ENCODE measurements at regions not wholly inside any gene's neighbourhood (a gene's known extent, or its start where the extent isn't known, plus 50 kb on each side); places are given as distances from the start of the nearest gene placed in this dataset.

DNA sequence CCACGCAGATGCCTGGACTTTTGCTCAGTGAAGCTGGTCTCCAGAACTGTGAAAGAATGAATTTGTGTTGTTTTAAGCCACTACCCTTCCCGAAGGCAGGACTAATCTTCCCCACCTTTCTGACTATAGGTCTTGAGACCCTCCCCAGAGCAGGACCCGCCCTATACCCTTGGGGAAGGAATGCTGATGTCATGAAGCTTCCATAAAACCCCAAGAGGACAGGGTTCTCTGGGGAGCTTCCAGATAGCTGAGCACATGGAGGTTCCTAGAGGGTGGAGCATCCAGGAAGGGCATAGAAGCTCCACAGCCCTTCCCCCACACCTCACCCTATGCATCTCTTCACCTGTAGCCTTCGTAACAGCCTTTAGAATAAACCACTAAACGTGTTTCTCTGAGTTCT lies 287.8 kb downstream of the SOX9 start:
- DNase-seq (ENCODE audit: low spot score), result no peak

DNA sequence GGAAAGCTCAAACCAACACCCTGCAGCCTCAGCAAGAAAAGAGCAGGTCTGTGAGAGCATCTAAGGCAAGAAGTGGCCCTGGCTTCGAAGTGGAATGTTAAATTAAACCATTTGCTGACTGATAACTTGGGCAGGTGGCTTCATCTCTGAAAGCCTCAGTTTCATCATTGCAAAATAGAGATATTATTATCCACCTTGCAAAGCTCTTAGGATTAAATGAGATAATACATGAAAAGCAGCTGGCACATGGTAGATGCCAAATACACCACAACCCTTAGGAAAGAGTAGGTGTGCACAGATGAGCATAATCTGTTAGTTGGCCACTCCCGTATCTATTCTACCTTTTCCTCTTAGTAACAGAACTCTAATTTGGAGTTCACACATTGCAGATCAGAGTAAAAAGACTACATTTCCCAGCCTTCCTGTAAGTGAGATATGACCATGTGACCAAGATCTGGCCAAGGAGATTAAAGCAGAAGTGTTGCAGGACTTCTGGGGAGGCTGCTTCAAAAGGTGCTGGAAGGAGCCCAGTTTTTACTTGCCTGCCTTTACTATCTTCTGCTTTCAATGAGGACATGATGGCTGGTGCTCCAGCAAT lies 288.7 kb downstream of the SOX9 start:
- DNase-seq (ENCODE audit: low spot score), result no peak

DNA sequence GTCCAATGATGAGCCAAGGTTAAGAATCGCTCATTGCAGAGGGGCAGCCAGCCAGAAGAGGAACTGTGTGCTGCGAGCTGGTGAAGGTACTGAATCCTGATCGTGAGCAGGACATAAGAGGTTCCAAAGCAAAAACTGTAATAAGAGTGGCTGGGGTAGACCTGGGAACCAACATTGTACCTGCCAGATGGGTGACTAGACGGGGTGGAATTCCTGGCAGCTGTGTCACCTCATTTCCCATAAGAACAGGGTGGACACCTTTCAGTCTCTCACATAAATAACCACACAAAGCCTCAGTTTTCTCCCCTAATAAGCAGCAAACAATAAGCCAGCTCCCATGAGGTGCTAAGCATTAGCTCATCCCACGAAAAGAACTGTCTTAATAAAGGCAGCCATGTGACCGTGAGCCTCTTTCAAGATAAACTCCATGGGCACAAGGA lies 290.3 kb downstream of the SOX9 start:
- DNase-seq (ENCODE audit: low spot score), result no peak

DNA sequence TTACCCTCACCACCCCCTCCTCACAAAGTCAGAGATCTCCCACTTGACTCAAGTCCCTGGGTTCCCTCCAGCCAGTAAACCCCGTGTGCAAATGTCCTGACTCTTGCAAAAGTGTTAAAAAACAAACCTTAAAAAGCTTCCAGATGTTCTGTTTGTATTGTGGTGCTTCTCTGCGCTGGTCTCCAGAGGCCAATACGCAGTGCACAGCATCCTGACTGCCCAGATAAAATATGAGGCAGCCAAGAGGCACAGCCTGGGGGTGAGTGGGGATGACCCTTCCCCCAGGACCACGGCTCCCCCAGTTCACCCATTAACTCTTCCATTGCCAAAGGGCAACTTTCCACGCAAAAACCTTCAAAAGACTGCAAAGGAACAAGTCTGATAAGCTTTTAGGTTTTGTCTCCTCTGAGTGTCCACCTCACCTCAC lies 291.8 kb downstream of the SOX9 start:
- no peak for DNase-seq (ENCODE audit: low spot score)

DNA sequence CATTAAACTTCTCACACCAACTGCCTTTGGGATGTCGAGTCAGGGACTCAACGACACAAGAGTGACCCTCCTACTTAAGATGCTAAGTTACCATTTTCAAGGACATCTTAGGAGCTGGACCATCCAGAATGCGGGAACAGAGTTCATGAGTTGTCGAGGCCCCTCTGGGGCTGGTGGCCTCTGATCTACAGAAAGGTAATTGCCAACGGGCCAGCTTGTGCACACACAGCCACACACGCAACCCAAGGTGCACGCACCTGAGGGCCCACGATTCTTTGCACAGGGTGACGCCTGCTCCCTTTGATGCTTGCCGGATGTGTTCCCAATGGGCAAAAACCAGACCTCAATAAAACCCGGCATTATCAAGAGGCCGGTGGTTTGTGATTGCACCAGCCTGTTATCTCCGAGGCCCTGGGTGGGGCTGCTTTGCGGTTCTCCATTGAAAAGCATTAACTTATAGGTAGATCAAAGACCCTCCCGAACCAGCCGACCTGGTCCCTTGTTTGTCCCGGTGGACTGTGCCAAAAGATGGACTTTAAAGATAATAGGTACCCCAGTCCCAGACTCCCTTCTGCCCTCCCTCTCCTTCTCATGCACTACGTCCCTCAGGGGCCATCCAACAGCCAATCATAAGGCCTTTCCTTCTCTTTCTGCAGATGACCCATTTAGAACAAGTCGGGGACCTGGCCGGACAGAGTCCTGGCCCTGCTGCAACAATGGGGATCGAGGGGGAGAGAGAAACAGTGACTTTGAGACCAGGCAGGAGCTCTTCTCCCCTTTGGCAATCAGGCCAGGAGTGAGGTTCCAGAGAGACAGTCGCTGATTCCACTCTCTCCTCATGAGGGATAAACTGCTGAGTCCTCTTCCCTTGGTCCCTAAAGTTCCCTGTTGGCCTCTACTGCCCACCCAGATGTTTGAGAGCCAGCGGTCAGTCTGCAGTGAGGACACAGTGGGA lies 292.5 kb downstream of the SOX9 start:
- DNase-seq (ENCODE audit: low spot score), result no peak

DNA sequence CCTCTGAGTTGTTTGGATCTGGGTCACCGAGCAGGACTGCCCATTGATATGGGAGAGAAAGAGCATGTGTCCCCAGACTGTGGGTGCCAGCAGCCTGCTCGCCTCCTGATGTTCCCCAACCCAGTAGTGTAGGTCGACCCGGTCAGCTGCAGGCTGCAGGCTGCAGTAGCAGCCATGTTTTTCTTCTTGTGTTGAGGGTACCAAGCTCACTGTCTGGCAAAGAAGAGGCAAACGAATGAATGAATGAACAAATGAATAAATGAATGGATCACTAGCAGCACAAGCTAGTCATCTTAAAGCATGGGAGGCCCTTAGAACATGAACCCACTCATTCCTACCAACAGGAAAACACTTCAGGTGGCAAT lies 293.2 kb downstream of the SOX9 start:
- DNase-seq (ENCODE audit: low spot score), result no peak

DNA sequence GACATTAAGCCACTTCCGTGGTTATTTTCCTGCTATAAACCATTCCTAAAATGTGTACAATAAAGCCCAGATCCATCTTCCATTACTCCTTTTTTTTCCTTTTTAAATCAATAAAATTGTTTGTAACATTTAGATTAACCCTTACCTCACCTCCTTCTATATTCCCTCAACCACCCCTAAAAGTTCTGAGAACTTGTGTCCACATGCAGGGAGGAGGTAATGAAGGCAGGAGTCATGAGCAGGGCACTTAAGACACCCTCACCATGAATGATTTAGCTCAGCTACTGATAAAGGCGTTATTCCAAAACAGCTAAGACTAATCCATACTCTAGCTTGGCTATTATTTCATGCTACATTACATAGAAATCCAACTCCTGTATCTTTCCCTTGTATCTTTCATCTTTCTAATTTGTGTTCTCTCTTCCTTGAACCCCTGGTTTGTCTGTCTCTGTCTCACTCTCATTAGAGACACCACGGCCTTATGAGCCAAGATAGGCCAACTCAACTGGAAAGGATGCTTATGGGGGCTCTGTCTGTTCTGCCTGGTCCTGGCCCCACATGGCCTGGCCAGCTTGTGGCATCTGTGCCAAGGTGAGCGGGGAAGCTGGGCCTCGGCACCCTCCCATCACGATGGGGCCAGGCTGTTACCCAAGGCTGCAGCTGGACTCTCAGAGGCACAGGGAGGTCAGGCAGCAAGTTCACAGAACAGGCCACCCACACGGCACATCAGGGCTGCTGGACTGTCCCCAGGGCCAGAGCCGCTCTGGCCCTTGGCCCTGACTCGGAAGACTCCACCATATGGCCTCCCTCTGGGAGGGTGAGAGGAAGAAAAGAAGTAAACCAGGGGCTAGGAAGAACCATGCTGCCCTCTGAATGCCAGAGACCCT lies 294.4 kb downstream of the SOX9 start:
- no peak for DNase-seq (ENCODE audit: low spot score)

DNA sequence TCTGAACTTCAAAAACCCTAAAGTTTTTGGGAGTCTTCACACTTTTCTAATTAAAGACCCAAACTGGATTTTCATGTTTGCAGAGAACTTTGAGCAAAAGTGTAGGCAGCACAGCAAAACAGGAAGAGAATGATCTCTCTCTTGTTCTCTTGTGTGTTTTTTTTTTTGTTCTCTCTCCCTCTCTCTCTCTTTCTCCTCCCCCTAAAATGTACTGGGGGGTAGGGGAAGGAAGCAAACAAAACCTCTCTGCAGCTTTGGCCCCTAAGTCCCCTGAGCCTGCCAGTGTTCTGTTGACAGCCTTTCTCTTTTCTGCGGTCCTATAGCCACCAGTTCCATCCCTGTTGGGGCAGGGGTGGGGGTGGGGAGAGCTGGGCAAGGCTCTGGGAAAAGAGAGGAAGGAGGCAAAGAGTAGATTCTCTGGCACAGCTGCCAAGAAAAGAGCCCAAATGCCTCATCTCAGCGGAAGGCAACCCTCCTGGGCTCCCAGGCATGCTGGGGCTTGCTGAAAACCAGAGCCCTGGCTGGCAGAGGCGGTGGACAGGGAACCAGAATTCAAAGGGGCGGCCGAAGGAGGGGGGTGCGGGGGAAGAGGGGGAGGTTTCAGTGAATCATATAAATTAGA lies 295.3 kb downstream of the SOX9 start:
- DNase-seq (ENCODE audit: low spot score), result peak; percentile 80

DNA sequence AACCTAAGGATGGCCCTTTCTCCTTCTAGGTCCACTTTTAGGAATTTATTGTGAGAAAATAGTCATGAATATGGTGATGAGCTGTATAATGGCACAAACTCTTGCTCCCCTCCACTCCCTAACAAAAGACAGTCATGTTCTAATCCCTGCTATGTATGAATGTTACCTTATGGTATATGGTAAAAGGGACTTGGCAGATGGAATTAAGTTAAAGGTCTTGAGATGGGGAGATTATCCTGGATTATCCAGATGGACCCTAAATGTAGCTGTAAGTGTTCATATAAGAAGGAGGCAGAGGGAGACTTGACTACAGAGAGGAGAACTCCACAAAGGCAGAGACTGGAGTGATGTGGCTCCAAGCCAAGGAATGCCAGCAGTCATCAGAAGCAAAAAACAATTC lies 296.1 kb downstream of the SOX9 start:
- no peak for DNase-seq (ENCODE audit: low spot score)

DNA sequence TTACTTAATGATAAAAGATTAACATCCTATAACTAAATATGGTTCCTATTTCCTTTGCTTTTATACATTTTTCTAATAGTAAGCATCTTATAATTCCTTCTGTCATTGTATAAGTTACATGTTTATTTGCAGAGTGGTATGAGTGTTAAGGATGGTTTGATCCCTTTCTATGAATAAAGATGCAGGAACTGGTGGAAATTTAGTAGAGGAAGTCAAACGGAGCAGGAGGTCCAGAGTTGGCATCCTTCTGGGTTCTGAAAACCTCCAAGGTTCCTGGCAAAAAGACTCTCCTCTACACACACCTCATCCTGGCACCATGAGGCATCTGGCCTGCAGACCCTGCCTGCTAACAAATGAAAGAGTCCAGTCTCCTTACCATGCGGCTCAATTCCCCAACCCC lies 296.8 kb downstream of the SOX9 start:
- DNase-seq (ENCODE audit: low spot score), result no peak

DNA sequence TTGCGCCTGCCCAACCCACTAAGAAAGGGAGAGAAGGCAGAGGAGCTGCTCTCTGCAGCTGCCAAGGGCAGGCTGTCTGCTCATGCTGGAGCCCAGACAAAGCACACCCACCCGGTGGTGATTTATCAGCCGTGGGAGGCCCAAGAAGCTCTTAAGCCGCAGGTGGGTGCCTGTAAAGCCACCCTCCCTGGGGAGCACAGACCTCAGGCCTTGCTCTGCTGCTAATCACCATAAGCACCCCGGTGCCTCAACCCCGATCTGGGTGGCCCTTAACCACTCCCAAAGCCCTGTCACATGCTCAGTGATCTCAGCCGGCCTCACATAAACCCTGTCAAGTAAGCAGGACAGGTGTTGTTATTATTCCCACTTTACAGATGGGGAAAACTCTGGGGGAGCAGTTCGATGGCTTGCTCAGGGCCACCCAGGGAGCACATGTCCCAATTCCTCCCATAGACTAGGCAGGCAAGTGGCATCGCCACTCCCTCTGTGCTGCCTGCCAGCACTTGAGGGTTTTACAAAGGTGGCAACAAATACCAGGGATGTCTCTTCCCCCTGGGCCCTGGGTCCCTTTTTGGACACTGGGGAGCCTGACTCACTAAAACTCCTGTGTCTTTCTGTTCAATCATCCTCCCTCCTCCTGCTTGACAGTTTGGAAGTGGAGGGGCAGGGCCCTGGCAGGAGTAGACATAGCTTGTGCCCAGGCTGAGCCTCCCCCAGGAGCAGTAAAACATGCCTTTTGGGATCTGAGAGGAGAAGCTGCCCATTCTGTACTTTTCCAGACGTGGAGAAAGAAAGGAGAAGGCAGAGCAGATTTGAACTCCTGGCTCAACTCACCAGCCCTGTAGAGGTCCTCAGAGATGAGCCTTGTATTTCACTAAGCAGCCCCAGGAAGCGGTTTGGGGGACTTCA lies 299.3 kb downstream of the SOX9 start:
- DNase-seq (ENCODE audit: low spot score), result no peak

DNA sequence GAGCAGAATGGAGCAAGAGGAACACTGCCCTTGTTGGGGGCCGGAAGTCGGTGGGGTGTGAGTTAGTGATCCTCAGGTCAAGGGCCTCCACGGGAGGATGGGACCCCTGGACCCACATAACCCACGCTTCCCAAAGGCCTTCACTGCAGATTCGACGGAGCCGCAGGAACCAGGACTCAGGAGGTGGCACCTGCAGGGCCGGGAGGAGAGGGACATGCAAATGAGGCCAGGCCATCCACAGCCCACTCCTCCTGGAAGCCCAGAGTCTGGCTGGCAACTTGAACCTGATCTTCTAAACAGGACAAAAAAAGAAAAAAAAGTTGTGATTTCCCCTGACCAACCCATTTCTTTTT lies 299.9 kb downstream of the SOX9 start:
- DNase-seq (ENCODE audit: low spot score), result no peak

DNA sequence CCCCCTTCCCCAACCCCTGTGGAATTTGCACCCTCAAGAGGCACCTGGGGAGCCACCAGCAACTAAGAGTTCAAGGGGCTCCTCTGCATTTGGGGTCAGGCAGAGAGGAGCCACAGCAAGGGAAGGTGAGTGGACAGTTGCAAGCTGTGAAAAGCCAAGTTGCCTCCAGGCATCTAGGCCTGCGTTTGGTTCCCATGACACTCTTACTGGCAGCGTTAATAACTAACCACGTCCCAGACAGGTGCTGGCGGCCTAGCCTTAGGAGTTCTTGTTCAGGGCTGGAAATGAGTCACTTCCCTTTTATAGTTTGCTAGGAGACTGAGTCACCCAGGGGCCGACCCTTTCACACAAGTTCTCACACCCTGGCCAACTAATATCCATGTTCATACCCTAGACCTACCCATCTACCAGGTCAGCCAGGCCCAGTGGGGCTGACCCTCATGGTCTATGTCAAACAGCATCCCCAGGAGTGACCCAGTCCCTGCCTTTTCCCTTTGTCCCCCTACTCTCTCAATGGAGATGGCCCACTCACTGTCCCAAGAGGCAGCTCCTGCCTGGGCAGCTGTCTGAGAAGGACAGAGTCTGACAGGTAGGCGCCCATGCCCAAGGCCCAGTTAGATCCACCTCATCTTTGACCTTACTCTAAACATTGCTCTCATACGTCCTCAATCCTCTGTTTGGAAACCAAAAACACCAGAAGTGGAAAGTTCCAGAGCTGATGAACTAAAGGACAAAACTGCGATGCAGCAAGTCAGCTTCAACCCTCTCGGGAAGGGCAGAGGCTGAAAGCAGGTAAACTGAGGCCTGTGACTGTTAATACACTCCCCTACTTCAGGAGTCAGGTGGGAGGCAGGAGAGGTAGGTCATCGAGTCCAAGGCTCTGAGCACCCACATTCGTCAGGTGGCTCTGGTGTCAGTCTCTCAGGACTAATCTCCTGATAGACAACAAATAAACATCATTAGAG lies 300.6 kb downstream of the SOX9 start:
- DNase-seq (ENCODE audit: low spot score), result peak; percentile 80

DNA sequence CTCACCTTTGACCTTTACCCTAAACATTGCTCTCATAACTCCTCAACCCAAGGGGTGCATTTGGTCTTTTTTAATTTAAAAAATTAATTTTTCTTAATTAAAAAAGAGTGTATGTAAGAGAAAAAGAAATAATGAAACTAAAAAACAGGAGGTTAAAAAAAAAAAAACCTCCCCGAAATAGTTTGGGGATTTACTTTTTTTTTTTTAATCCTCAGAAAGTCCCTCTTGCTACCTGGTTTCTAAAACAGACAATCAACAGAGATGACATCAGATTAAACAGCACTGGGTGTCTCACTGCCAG lies 301.3 kb downstream of the SOX9 start:
- DNase-seq (ENCODE audit: low spot score), result no peak

DNA sequence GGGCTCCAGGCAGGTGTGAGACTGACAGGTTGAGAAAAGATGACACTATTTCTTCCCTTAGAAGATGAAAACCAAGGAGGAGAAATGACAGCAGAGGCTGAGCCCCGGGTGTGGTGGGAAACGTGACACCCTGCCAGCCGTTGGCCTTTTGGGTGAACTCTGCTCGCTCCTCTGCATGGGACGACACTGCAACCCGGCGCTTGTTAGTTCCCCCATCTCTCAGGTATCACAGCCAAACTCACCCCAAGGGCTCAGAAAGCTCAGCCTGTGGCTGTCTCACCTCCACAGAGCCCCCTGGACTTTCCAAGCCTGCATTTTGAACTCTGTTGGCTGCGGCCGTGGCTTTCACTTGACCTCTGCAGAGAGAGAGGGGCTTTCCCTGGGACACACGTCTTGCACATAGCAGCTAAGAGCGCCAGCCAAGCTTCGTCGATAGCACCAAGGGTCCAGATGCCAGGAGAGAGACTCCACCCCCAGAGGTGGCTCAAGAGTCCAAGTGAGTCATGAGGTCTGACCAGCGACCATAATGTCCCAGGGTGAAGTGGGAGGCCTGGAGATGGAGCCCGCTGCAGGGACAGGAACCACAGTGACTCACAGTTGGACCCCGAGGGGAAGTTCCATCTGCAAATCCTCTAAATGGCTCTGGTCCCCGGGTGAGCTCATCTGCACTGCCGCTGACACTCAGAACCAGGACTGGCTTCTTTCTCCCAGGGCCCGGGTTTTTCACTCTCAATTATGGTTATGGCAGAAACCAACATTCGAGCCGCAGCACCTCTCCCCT lies 301.9 kb downstream of the SOX9 start:
- peak; percentile 56 for DNase-seq (ENCODE audit: low spot score)

DNA sequence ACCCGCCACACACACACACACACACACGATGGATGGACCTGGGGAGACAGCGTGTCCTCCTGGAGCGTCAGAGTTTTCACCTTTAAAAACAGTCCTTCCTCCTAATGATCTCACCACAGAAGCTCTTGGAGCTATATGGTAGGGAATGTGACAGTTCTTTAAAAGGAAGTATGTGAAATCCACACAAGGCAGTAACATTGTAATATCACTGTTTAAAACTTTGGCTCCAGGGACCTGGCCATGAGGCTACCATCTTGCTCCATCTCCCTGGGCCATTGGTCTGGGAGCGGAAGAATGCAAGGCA lies 302.4 kb downstream of the SOX9 start:
- DNase-seq (ENCODE audit: low spot score), result no peak

DNA sequence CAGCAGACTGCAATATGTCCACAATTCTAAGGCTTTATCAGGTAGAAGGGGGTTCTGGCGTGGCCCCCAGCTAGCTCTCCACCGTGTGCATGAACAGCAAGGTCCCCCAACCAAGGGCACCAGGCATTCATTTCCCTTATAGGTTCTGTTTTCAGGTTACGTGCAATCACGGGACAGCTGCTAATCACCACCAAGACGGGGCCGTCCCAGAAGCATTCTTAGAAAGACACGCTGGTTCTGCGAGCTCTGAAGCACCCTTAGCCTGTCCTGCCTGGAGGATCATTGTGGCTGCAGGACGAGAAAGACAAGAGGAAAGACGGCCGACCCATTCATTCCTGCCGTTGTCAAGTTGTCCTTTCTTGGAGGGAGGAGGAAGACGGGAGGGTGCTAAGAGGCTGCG lies 302.9 kb downstream of the SOX9 start:
- DNase-seq (ENCODE audit: low spot score), result no peak

DNA sequence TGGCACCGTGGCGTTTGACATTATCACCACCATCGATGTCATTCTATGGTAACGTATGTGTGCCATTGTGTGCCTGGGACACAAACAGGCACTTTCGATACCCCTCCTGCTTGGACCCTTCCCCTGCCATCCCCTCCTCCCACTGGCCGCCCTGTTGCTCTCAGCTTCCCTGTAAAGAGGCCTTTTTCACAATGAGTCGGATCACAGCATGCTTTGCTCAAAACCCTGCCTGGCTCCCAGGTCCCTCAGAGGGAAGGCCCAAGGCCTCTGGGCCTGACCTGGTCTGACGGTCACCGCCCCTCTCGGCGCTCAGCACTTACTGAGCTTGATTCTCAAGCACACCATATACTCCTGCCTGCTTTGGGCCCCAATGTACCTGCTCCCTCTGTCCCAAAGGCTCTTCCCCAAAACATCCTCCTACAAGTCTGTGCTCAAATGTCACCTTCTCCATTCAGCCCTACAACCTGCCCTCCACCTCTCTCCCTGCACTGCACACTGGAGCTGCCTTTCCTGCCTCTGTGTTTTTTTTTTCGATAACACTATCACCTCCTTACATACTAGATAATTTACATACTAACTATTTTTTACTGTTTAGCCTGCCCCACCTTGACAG lies 303.8 kb downstream of the SOX9 start:
- DNase-seq (ENCODE audit: low spot score), result no peak
